Effector memory CD8-positive, alpha-beta T cell (primary cell): ENCODE measurements at regions not wholly inside any gene's neighbourhood (a gene's known extent, or its start where the extent isn't known, plus 50 kb on each side); places are given as distances from the start of the nearest gene placed in this dataset.

Source experiments
- ATAC-seq: fragments of 150-1000 bp; cut with Tn5 transposase; replicated peaks from 2 replicates; pipeline ENCODE4 v1.10.0; 2021; ENCODE audit warnings: mild to moderate bottlenecking, moderate library complexity
- DNase-seq, 3 experiments: peaks; one replicate each; pipeline ENCODE4 v3.0.0; 2021
- H3K27ac Mint-ChIP-seq, 2 donors: one replicate each; pipeline ENCODE4 v1.8.0; 2022; ENCODE audit warnings: mild to moderate bottlenecking in 2 of 2, mixed read lengths in 2 of 2, moderate library complexity in 2 of 2
- H3K27me3 Mint-ChIP-seq, 2 donors: one replicate each; pipeline ENCODE4 v1.8.0; 2022; ENCODE audit warnings: mixed read lengths in 2 of 2
- H3K36me3 Mint-ChIP-seq: one replicate; pipeline ENCODE4 v1.8.0; 2022; ENCODE audit warnings: mild to moderate bottlenecking, moderate library complexity, mixed read lengths; ENCODE audit not compliant: insufficient read depth
- H3K4me1 Mint-ChIP-seq, 2 donors: one replicate each; pipeline ENCODE4 v1.8.0; 2022; ENCODE audit warnings: low read depth in 2 of 2, mixed read lengths in 2 of 2
- H3K4me3 Mint-ChIP-seq, 2 donors: one replicate each; pipeline ENCODE4 v1.8.0; 2022; ENCODE audit warnings: mild to moderate bottlenecking in 2 of 2, mixed read lengths in 2 of 2, moderate library complexity in 2 of 2
- H3K9me3 Mint-ChIP-seq, 2 donors: one replicate each; pipeline ENCODE4 v1.8.0; 2022; ENCODE audit warnings: mixed read lengths in 2 of 2

GRCh38 chr2:153100151-153100550 lies 378.4 kb downstream of the RPRM start:
- H3K4me3 Mint-ChIP-seq: no peak overlapping the region
- ATAC-seq: no peak
- H3K4me1 Mint-ChIP-seq: no peaks in the 10 kb centered on the region
- H3K36me3 Mint-ChIP-seq: no peaks in the 10 kb centered on the region
- H3K27me3 Mint-ChIP-seq: no peaks in the 10 kb centered on the region
- H3K9me3 Mint-ChIP-seq: no peaks in the 10 kb centered on the region
- no peak for DNase-seq
- no peak overlapping the region for H3K27ac Mint-ChIP-seq

GRCh38 chr2:153098073-153098472 lies 379.7 kb downstream of the ARL6IP6 start:
- Mint-ChIP-seq H3K27me3 (no peaks in the 10 kb centered on the region), H3K9me3 (no peaks in the 10 kb centered on the region), H3K4me1 (no peaks in the 10 kb centered on the region), H3K27ac (no peak overlapping the region), H3K4me3 (no peak overlapping the region), H3K36me3 (no peaks in the 10 kb centered on the region)
- DNase-seq (no peak), ATAC-seq (no peak)

- ATAC-seq (no peak), DNase-seq (no peak)
- Mint-ChIP-seq H3K4me1 (no peaks in the 10 kb centered on the region), H3K27me3 (no peaks in the 10 kb centered on the region), H3K9me3 (no peaks in the 10 kb centered on the region), H3K36me3 (no peaks in the 10 kb centered on the region), H3K27ac (no peak overlapping the region), H3K4me3 (no peak overlapping the region)
Observed at GRCh38 chr2:153096272-153096671, 377.9 kb downstream of the ARL6IP6 start.

GRCh38 chr2:153091344-153091743 lies 372.9 kb downstream of the ARL6IP6 start:
- no peak for ATAC-seq
- peaks cover 1 to 11% of the 10 kb centered on the region in 2 donors for H3K9me3 Mint-ChIP-seq
- no peak overlapping the region for H3K27ac Mint-ChIP-seq
- no peaks in the 10 kb centered on the region for H3K36me3 Mint-ChIP-seq
- H3K4me3 Mint-ChIP-seq: no peak overlapping the region
- no peak for DNase-seq
- H3K4me1 Mint-ChIP-seq: no peaks in the 10 kb centered on the region
- no peaks in the 10 kb centered on the region for H3K27me3 Mint-ChIP-seq

- DNase-seq (no peak), ATAC-seq (no peak)
- H3K36me3 Mint-ChIP-seq: no peaks in the 10 kb centered on the region
- no peaks in the 10 kb centered on the region for H3K4me1 Mint-ChIP-seq
- H3K27ac Mint-ChIP-seq: no peak overlapping the region
- H3K9me3 Mint-ChIP-seq: peaks cover 0 to 7% of the 10 kb centered on the region in 2 donors
- no peak overlapping the region for H3K4me3 Mint-ChIP-seq
- H3K27me3 Mint-ChIP-seq: no peaks in the 10 kb centered on the region
Observed at GRCh38 chr2:153079315-153079714, 360.9 kb downstream of the ARL6IP6 start.

GRCh38 chr2:153077311-153077710 lies 358.9 kb downstream of the ARL6IP6 start:
- Mint-ChIP-seq H3K36me3 (no peaks in the 10 kb centered on the region), H3K27me3 (no peaks in the 10 kb centered on the region)
- ATAC-seq: no peak

GRCh38 chr2:153074207-153074606 lies 355.8 kb downstream of the ARL6IP6 start:
- no peak for DNase-seq

More at GRCh38 chr2:153077311-153077710, 358.9 kb downstream of the ARL6IP6 start:
- Mint-ChIP-seq H3K9me3 (peaks cover 0 to 7% of the 10 kb centered on the region in 2 donors), H3K27ac (no peak overlapping the region), H3K4me1 (no peaks in the 10 kb centered on the region), H3K4me3 (no peak overlapping the region)
- no peak for DNase-seq

GRCh38 chr2:153072813-153073212 lies 354.4 kb downstream of the ARL6IP6 start:
- DNase-seq: no peak
- no peak overlapping the region for H3K27ac Mint-ChIP-seq
- H3K9me3 Mint-ChIP-seq: no peaks in the 10 kb centered on the region
- no peaks in the 10 kb centered on the region for H3K36me3 Mint-ChIP-seq
- no peaks in the 10 kb centered on the region for H3K4me1 Mint-ChIP-seq
- no peak overlapping the region for H3K4me3 Mint-ChIP-seq
- no peak for ATAC-seq
- H3K27me3 Mint-ChIP-seq: no peaks in the 10 kb centered on the region

More at GRCh38 chr2:153074207-153074606, 355.8 kb downstream of the ARL6IP6 start:
- H3K9me3 Mint-ChIP-seq: peaks cover 0 to 6% of the 10 kb centered on the region in 2 donors
- H3K36me3 Mint-ChIP-seq: no peaks in the 10 kb centered on the region
- no peak for ATAC-seq
- H3K27me3 Mint-ChIP-seq: no peaks in the 10 kb centered on the region
- H3K4me3 Mint-ChIP-seq: no peak overlapping the region
- no peaks in the 10 kb centered on the region for H3K4me1 Mint-ChIP-seq
- no peak overlapping the region for H3K27ac Mint-ChIP-seq

GRCh38 chr2:153072077-153072476 lies 353.7 kb downstream of the ARL6IP6 start:
- no peak overlapping the region for H3K27ac Mint-ChIP-seq
- no peak overlapping the region for H3K4me3 Mint-ChIP-seq
- DNase-seq (no peak), ATAC-seq (no peak)
- H3K4me1 Mint-ChIP-seq: no peaks in the 10 kb centered on the region
- peaks cover 3% of the 10 kb centered on the region for H3K36me3 Mint-ChIP-seq
- no peaks in the 10 kb centered on the region for H3K9me3 Mint-ChIP-seq
- H3K27me3 Mint-ChIP-seq: no peaks in the 10 kb centered on the region

GRCh38 chr2:153071090-153071489 lies 352.7 kb downstream of the ARL6IP6 start:
- Mint-ChIP-seq H3K36me3 (peaks cover 3% of the 10 kb centered on the region), H3K27ac (no peak overlapping the region), H3K27me3 (no peaks in the 10 kb centered on the region), H3K9me3 (no peaks in the 10 kb centered on the region), H3K4me3 (no peak overlapping the region), H3K4me1 (no peaks in the 10 kb centered on the region)
- ATAC-seq (no peak), DNase-seq (no peak)

GRCh38 chr2:153068915-153069314 lies 350.5 kb downstream of the ARL6IP6 start:
- Mint-ChIP-seq H3K27me3 (no peaks in the 10 kb centered on the region), H3K36me3 (peaks cover 3% of the 10 kb centered on the region), H3K9me3 (no peaks in the 10 kb centered on the region), H3K4me3 (no peak overlapping the region), H3K4me1 (no peaks in the 10 kb centered on the region), H3K27ac (no peak overlapping the region)
- no peak for DNase-seq
- ATAC-seq: no peak

GRCh38 chr2:153068052-153068451 lies 349.6 kb downstream of the ARL6IP6 start:
- H3K36me3 Mint-ChIP-seq: peaks cover 3% of the 10 kb centered on the region
- no peaks in the 10 kb centered on the region for H3K9me3 Mint-ChIP-seq
- H3K27ac Mint-ChIP-seq: no peak overlapping the region
- ATAC-seq (no peak), DNase-seq (no peak)
- H3K4me3 Mint-ChIP-seq: no peak overlapping the region
- no peaks in the 10 kb centered on the region for H3K27me3 Mint-ChIP-seq
- H3K4me1 Mint-ChIP-seq: no peaks in the 10 kb centered on the region

- Mint-ChIP-seq H3K36me3 (no peaks in the 10 kb centered on the region), H3K4me3 (no peak overlapping the region), H3K27ac (no peak overlapping the region), H3K9me3 (no peaks in the 10 kb centered on the region), H3K27me3 (no peaks in the 10 kb centered on the region), H3K4me1 (no peaks in the 10 kb centered on the region)
- DNase-seq (no peak), ATAC-seq (no peak)
Observed at GRCh38 chr2:153059338-153060052, 341.1 kb downstream of the ARL6IP6 start.

- no peak overlapping the region for H3K27ac Mint-ChIP-seq
- no peak for DNase-seq
Observed at GRCh38 chr2:153057743-153058142, 339.3 kb downstream of the ARL6IP6 start.

More at GRCh38 chr2:153057743-153058142, 339.3 kb downstream of the ARL6IP6 start:
- H3K36me3 Mint-ChIP-seq: no peaks in the 10 kb centered on the region
- no peak overlapping the region for H3K4me3 Mint-ChIP-seq
- no peaks in the 10 kb centered on the region for H3K4me1 Mint-ChIP-seq
- ATAC-seq: no peak
- H3K9me3 Mint-ChIP-seq: no peaks in the 10 kb centered on the region
- H3K27me3 Mint-ChIP-seq: no peaks in the 10 kb centered on the region
